NCI-H1105 (cell line): ENCODE measurements at regions not wholly inside any gene's neighbourhood (a gene's known extent, or its start where the extent isn't known, plus 50 kb on each side); places are given as distances from the start of the nearest gene placed in this dataset.
"Not testable (repeated sequence)": the region's sequence is repeated elsewhere in the genome, so short reads cannot be mapped to it uniquely, and the experiment has no call there.

Experiments used
- DNase-seq: peaks from one replicate; lab custom pipeline; 2025; lab: John Stamatoyannopoulos, UW

DNA sequence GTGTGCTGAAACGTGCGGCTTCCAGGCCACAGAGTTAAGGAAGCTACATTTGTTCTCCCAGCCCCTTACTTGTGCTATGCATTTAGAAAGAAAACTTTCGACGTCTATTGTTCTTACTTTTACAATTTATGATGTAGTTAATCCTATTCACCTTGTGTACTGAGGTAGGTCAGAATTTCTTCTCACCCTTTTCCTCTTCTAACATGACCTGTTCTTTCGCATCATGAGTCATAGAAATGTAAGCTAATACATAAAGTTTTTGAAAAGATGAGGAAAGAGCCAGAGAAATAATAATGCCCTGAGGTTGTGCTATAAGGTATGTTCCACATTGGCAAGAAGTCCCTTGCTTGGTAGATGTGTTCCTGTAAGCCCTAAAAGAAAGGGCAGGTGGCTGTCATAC lies 298.3 kb downstream of the TRIML1 start:
- DNase-seq = no peak

DNA sequence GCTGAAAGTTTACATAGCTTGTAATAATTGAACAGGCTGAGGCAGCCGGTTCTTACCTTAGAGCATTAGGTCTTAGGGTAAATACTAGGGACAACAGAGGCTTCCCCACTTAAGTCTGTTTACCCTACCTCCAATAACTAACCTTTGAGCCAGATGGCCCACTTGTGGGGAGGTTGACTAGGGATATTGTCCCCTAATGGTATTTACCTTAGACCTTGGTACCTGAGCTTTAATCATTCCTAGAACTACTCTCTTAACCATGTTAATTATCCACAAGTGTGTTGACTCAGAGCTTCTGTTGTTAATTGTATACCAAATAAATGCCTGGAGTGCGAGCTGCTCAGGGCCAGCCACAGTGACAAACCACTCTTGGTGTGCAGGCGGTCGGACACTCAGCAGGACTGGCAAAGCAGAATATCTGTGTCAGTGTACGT lies 299.2 kb downstream of the TRIML1 start:
- DNase-seq = peak; percentile 67

DNA sequence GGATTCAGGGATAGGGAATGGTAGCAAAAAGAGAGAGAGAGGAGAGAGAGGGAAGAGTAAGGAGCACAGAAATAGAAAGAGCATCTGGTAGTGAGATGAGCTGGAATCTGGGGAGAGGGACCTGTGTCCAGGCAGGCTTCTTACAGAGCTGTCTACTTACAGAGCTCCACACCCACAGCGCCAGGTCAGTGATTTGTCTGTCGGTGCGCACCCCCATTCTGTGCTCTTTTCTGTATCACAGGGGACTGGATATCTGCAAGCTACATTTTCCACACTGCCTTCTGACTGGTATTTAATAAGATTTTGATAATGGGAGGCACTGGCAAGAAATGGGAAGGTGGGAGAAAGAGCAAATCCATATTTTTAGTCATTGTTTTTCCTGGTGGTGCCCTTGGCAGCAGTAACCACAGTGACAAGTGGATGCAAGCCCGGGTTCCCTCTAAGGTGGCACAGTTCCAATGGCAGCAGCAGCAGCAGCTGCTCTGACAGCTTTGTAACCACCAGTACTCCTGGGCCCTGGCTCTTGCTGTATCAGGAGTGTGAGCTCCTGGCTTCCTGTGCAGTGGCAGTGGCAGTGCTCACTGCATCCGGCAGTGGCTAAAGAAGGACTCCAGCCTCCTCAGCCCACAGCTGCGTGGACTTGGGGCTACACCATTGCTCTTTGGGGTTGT lies 300.5 kb downstream of the TRIML1 start:
- DNase-seq = peak; percentile 85

DNA sequence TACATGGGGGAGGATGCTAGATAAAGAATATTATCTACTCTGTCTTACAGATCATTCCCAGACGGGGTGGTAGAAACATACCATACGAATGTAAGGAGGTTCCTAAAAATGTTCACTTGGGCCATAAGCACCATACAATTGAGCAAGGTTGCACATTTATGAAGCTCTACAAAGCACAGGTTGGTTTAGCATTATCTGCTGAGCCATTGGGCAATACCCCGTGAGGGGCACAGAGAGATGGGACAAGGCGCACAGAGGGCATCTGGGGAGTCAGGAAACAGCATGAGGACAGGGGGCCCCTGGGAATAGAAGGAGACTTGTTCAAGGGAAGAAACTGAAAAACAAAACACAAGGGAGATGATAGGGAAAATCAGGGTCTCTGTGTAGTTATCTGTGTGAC lies 305.3 kb downstream of the TRIML1 start:
- no peak for DNase-seq

DNA sequence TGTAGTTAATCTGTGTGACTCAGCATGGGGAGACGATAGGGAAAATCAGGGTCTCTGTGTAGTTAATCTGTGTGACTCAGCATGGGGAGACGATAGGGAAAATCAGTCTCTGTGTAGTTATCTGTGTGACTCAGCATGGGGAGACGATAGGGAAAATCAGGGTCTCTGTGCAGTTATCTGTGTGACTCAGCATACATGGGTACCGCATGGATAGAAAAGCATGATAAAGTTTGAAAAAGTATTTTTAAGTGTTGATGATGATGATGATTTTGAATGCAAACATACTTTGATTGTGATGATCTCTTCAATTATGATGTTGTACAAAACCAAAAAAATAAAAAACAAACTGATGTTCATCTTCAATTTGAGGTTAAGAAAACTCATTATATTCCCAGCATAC lies 309.8 kb downstream of the TRIML1 start:
- DNase-seq = not testable (repeated sequence)

DNA sequence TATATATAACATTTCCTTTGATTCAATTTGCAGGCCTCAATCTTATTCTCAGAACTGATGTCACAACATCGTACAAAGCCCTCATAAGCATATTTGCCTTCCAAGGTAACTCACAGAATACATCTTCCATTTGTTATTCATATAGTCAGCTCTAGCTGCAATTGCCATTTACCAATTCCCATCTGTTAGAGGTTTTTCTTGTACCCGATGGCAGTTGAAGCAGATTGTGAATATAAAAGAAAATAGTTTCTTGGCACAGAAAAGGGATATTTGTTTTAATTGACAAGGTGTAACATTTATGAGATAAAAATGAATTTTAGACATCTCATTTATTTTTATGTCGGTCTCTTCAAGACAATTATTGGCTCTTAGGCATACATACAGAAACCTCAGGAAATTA lies 311.3 kb downstream of the TRIML1 start:
- no peak for DNase-seq

DNA sequence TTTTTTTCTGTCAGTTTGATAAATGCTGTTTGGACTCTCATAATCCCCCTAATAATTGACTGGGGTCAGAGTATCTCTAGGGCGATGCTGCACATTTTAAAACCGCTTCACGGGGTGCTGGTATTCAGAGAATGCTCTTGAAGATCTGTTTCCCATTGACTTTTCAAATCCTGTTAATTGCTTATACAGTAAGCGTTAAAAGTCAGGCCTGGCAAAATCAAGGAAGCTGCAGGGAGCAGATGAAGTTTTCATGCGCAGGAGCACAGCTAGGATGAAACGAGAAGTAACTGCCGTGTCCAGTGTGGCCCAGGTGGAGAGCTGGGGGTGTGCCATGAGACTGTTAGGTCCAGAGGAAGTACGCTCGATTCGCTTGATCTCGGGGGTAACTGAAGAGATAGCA lies 312.9 kb downstream of the TRIML1 start:
- DNase-seq = no peak

DNA sequence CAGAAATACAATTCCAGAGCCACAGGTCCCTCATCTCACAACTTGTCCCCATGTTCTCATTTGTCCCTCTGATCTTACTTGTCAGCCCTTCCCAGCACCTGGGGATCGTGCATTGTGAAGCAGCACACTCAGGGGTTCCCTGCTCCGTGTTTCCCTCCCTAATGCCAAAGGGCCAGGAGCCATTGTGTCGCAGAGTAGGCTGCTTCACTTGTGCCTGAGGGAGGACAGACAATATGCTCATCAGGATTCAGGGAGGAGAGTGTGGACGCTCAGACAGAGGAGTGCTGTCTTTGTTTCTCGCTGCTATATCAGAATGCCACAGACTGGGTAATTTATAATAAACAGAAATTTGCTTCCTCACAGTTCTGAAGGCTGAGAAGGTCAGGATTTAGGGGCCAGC lies 315.3 kb downstream of the TRIML1 start:
- DNase-seq = no peak

DNA sequence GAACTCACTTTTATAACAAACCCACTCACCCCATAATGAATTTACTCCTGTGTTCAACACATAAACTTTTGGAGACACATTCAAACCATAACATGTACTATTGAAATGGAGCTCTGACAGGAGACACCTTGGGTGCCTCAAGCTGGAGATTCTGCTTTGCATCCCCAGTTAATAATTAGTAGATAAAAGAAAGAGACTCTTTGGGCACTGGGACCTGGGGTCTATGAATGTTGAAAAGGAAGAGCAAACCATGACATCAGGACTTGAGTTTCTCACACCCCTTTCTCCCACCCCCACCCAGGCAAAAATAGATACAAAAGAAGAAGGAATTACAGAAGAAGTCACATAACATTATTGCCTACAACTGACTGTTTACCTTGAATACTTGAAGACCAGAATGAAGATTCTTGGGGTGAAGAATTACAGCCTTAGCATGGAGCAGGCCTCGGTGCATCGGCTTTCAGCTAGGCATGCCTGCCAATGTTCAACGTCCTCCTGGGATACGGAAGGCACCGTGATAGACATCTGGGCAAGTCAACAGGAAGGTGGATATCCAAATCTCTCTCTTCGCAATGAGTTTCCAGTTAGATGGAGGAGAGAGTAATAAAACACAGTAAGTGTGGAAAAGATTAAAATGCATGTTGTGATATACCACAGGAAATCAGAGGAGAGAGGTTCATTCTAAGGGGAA lies 316.0 kb downstream of the TRIML1 start:
- no peak for DNase-seq

DNA sequence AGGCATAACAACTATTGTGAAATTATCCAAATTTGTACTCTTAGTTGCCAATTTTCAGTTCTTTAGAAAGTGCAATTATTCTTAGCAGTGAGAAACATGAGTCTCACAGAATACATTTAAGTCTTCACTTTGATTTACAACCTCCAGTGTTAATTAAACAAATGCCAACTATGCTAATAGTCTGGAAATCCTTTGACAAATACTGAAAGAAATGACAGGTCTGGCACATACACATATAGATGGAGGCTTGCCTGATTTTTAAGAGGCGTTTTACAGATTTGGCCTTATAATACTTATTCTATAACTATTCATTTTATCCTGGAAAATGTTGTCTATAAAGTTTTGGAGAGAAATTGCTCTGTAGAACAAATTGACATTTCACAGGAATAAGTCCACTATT lies 320.1 kb downstream of the TRIML1 start:
- no peak for DNase-seq

DNA sequence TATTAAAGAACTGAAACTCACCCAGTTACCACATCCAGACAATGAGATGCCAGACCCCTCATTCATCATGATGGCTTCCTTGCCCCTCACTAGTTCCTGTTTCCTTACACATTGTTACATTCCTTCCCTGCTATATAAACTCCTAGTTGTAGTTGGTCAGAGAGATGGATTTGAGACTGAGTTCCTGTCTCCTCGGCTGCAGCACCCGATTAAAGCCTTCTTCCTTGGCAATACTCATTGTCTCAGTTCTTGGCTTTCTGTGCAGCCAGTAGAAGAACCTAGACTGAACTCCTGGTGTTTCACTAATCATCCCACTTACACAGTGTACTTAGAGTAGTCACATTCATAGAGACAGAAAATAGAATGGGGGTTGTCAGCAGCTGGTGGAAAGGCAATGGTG lies 324.7 kb downstream of the TRIML1 start:
- DNase-seq = no peak

DNA sequence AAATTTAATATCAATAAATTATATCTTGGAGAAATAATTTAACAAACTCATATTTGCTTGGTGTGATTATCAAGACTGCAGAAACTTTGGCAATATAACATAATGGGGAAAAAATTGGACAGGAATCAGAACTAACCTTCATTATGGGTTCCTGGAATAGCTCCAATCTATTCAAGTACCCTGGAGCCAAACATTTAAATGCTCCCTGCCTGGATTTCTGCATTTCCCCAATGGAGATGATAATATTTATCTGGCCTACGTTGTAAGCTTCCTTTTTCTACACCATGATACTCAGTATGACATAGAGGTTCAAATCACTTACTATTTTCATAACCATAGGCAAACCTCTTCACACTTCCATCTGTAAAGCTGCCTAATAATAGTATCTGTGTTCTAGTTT lies 326.8 kb downstream of the TRIML1 start:
- peak; percentile 1 for DNase-seq

DNA sequence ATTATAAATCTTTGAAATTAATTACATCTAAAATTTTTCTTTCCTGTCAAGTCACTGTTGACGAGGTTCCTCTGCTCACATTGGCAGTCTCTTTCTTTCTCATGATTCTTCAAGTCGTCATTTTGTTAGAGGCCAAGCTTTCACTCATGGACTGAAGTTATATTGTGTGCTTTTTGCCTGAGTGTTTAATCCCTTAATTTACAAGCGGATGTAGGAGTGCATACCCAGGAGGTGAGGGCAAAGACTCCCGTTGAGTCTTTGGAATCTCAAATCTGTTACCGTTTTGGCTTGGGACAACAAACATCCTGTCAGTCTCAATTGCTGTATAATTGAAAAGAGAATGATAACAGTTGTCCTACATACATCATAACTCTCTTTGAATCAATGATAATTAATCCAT lies 345.0 kb downstream of the TRIML1 start:
- DNase-seq = no peak

DNA sequence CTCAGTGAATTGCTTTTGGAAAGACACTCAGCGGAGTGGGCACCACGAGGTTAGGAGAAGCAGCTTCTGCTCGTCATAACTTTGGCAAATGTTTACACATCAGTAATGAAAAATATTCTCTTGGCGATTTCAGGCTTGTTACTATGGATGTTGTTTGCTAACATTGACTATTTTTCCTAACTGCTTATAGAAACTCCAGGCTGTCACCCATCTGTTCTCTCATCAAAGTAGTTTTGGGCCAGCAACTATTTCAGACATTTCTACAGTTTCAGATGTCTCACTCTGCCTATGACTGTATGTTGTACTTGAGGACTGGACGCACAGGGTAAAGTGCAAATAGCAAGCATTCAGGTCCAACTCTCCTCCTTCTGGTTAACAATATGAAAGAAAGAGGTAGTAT lies 346.7 kb downstream of the TRIML1 start:
- no peak for DNase-seq

DNA sequence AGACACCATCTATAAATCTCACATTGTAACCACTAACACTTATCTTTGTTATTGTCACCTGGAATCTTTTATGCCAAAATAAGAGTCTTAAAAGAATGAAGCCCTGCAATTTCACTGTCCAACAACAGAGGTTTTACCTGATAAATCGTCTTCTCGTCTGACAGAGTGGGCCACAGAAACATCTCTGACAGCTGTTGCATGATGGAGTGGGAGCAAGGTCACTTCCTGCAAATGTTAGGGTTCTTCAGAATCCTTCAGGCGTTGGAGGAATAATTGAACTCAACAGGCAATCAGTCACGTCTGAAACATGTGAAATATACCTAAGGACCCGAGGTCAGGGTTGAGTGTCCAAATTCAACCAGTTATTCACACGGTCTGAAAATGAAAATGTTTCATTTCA lies 353.6 kb downstream of the TRIML1 start:
- no peak for DNase-seq

DNA sequence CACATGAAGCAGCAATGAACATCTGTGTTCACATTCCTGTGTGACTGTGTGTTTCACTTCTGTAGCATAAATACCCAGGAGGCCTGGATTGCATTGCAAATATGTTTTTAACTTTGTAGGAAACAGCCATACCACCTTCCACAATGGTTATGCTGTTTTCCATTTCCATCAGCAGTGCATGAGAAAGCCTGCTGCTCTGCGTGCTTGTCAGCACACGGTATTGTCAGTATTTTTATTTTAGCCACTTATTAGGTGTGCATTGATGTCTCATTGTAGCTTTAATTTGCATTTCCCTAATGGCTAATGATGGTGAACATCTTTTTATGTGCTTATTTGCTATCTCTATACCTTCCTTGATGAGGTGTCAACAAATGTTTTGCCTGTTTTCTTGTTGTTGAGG lies 355.9 kb downstream of the TRIML1 start:
- DNase-seq = no peak

DNA sequence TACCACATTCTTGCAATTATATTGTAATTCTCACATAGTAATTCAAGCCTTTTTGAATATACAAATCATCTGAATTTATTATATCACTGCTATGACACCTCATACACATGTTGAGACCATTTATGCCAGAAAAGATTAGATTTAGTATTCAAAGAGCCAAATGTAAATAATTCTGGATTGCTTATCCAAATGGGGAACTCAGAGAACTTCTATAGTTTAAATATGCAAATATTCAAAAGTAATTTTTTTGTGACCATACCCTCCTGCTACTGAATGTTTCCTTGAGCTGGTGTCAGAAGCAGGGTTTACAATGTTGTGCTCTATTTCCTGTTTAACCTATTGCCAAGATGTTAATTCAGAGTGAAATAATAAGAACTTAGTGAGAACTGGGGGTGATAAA lies 372.2 kb downstream of the TRIML1 start:
- no peak for DNase-seq

DNA sequence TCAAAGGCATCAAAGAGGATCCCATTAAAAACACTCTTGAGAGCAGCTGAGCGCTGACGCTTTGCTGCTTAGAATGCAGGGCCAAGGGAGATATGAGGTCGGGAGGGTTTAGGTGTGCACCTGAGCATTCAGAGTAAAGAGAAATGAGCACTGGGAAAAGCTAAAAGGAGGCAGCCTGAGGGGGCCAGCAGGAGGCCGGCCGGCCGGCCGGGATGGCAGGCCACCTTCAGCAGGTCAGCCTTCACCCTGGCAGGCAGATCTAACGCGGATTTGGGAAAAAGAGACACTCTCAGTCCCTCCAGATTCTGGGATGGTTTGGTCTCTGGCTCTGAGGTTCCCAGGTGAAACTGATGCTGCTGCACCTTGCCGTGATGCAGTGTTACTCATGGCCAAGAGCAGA lies 393.5 kb downstream of the TRIML1 start:
- no peak for DNase-seq

DNA sequence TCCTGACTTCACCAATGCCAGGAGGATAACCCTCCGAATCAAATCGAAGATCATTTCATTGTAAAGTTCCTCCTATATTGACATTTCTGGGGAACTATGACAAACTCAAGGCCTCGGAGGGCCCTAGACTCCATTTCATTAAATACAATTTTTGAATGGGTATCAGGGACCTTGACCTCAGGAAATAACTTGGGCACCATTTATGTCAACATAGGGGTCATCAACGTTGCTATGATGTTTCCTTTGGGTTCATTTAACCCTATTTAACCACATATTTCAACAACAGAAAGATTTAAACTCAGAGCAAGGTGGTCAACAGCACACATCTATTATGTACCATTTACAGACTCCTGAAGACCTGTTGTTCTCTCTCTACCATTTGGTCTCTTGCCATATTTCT lies 395.1 kb downstream of the TRIML1 start:
- DNase-seq = no peak

DNA sequence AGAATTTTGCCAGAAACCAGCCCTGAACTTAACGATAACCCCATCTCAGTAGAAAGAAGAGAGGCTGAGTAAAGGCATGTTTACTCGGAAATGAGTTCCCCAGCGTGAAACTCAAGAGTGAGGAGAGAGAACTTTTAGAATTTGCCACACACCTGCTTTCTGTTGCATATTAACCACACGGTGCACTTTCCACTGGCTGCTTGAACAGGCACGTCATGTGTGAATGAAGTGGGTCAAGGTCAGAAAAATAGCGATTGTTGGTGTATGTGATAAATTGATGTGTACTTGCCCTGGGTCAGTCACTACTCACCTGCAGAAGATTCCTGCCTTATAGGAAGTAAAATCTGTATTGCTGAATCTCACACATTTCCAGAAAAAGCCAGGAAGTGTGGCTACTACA lies 395.7 kb downstream of the TRIML1 start:
- no peak for DNase-seq

DNA sequence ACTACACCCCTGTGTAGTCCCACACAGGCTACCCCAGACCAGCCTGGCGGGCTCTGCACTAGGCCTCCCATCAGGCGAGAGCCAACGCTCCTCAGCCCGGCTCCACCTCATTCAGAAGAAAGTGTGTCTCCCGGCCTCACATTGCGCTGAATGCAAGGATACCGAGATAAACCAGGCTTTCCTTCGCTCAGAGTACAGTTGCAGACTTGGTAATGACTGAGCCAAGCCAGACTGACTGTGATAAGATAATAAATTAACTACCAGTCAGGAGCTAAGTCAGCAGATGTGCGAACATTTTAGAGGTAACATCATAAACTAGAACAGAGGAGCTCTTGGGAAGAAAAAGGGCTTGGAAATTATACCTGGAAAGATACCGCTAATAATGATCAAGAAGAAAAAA lies 397.6 kb downstream of the TRIML1 start:
- no peak for DNase-seq

DNA sequence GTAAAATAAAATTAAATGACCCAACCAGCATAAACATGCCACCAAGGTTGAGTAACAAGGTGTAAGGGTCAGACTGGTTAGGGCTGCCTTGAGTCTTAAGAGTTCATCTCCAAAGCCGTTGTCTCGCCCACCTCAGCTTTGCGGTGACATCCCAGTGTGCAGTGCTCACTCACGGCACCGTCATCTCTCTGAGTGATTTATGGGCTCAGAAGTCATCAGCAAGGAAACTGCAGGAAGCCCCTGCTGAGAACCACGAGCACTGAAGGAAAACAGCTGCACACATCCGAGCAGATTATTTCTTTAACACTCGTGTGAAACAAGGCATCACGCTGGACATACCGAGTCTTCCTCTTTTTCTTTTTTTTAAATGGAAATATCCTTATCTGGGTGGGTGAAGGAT lies 411.1 kb downstream of the TRIML1 start:
- no peak for DNase-seq

DNA sequence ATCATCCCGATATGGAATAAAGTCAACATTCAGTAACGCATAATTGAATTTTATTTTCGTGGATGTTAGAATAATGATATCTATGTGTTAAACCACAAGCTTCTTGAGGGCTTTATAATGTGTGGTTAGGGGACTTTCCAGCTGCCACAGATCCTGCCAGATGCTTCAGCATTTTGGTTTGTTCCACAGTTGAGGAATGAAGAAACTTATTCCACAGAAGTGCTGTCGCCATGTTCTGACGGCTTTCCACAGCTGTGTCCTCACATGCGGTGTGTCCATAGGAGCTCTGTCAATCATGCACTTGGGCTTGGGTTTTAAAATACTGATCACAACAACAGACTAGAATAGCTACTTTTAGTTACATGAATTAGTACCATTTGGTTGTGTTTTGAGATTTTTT lies 411.9 kb downstream of the TRIML1 start:
- DNase-seq = no peak

DNA sequence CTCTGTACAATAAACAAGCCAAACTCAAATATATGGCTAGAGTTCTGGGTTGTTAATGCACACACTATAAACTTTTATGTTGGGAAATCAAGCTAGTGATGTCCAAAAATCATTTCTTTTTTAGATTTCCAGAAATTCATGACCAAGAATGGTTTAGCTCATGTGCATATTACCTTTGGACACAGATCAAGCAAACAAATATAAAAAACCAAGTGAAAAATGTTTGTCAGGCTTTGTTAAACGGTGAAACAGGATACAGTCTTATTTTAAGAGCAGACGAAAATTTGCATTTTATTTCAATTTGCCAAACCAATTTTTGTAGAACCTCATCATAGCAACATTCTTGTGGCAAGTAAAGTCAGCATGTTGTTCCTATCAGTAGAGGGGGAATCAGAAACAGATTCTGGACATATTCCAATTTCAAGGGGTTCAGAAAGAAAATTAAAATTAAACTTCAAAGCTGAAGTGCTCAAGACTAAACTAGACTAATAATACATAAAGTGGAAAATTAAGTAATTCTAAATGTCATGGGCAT lies 413.6 kb downstream of the TRIML1 start:
- no peak for DNase-seq
